Activated CD8-positive, alpha-beta memory T cell treated with anti-CD3 and anti-CD28 coated beads for 24 hours (primary cell): ENCODE measurements at regions not wholly inside any gene's neighbourhood (a gene's known extent, or its start where the extent isn't known, plus 50 kb on each side); places are given as distances from the start of the nearest gene placed in this dataset.
"Not testable (repeated sequence)": the region's sequence is repeated elsewhere in the genome, so short reads cannot be mapped to it uniquely, and the experiment has no call there.

Experiments
- DNase-seq: peaks from one replicate; pipeline ENCODE4 v3.0.0-alpha.2; 2020

DNA sequence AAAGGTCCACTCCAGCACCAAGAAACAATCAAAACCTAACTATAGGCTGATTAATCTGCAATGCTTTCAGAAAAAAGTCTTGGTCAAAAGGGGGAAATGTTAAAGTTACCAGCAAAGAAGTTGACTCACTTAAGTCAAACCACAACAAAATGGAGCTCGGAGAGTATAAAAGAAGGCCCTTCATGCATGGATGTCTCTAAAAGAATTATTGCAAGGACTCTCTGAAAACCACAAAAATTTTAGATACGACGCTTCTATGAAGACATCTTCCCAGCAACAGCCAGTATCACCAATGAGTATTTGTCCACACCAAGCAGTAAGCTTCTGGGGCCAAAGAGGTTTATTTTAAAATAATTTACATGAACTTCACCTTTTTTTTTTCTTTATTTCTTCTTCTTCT lies 1327.4 kb upstream of the CDH18 start:
- not testable (repeated sequence) for DNase-seq

DNA sequence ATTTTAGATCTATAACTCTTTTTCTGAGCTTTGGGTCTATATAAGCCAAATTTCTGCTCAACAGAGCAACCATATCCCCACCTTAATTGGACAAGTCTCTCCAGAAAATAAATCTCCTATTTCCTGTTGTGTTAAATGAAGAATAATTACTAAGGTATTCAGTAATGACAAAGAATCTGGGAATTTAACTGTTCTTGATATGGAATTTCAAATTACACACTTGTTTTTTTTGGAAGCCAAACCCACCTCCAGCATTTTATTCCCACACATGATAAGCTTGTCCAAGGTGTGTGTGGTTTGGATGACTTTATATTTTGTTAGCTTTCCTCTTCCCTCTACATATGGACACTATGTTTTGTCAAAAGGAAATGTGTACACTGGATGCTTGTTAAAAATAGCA lies 1313.2 kb upstream of the CDH18 start:
- DNase-seq = not testable (repeated sequence)

DNA sequence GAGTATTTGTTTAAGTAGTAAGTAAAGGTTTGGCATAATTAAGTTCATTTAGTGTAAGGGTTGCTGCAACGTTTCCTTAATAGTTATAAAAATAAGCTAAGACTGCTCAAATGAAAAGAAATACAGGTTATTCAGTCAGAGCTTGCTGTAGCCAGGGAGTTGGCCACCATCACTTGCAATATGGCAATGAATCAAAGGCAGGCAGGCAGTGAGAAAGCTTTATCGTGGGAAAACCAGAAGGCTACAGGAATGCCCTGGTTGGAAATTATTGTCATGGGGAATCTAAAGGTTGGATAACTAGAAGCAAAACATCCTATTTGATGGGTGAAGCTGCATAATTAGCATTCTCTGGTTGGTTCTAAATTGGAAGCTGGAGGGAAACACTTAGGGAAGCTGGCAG lies 1286.4 kb upstream of the CDH18 start:
- DNase-seq = not testable (repeated sequence)

DNA sequence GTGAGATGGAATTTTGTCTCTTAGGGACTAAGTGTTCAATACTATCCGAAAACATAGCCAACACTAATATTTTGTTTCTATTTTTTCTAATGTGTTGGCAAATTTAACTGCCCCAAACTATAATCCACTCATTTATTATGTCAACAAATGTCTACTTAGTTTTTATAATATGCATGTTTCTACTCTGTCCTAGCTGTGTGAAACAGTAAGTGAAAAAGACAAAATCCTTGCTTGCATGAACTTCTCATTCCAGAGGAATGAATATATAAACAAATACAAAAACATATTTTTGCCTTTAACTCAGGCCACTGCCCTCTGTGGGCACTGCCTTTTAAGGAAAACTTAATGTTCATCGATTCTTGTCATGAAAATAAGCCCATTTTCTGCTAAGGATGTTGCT lies 1275.4 kb upstream of the CDH18 start:
- DNase-seq = no peak

DNA sequence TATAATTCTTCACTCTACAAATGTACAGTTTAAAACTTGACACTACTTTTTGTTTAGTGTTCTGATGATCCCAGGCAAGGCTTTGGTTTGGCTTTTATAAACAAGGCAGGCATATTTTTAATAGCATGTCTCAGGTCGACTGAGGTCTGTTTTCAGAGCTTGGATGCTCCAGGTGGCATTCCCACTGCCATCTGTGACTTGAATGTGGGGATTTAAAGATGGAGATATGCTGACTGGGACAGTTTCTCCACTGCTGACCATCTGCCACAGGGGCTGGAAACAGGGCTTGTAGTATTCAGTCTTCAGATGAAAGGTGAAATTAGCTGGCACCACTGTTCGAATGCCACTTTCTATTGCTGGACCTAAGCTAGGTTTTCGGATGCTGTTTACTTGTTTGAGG lies 1266.2 kb upstream of the CDH18 start:
- DNase-seq = no peak

DNA sequence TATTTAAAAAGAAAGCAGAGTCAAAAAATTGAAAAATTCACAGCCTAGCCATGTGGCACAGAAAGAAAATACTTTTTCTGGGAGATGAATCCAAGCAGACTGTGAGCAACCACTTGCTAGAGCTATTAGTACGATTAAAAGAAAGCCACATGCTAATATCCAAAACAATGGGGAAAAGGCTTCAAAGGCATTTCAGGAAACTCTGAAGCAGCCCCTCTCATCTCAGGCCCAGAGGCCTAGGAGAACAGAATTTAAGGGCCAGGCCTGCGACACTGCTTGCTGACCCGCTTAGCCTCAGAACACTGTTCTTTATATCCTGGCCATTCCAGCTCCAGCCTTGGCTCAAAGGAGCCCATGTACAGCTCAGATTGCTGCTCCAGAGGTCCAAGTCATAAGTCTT lies 1257.0 kb upstream of the CDH18 start:
- no peak for DNase-seq

DNA sequence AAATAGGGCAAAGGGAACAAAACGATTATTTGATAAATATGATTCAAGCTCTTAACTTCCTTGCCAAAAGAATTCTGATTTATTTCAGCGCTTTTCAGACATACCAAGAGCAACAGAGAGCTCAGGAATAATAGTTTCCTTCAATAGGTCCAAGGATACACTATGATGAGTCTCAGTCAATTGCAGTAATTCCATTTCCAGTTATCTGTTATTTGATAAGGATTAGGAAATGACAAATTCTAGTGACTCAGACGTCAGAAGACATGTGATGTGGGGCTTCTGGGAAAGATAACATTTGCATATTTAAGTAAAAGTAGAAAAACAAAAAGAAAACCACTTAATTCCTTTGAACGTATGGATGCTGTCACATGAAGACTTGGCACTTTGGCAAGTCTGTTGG lies 1250.8 kb upstream of the CDH18 start:
- DNase-seq = no peak

DNA sequence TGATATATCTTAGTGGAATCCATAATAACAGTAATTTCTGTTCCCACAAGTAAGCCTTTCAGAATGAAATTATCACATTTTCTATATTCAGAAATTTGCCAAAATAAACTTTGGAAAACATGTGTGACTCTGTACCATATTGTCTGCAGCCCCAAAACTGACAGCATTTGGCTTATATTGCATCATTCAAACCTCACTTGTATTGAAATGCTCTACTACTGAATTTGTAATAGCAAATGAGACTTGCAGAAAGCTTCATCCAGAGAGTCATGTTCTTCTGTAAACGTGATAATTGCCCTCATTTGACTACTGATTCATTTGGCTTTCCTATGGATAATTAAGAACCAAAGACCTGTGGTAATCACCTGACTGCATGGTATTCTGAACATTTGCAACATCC lies 1249.5 kb upstream of the CDH18 start:
- no peak for DNase-seq

DNA sequence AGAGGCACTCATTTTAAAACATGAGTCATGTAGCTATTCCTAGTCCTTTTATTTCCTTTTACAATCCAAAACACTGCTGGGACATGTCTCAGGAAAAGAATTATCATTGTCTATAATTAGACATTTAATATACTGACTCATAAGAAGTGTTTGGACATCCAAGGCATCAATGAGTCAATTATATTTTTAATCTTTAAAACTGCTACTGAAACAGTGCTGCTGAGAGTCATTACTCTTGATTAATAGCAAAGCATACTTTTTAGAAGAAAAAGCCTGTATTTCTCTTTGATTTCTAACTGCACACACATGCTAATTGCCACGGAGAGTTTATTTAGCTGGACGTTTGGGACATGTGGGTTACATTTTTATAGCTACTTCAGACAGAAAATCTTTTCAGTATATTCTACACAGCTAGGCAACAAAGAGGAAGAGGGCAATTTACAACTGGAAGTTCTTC lies 1249.0 kb upstream of the CDH18 start:
- no peak for DNase-seq

DNA sequence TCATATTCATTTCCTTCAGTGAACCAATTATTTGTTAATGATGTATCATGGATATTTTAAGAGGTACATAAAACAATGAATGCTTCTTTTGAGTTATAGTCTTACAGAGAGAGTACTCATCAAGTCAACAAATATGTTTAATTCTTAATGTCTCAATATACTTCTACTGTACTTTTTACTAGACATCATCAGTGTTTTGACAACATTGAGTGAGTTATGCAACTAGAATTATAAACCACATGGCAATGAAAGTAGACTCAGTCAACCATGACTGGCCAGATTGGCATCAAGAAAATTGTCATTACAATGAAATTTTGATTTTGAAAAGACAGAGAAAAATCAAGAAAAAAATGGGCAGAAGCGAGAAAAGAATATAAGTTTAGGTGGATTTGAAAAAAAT lies 1248.1 kb upstream of the CDH18 start:
- no peak for DNase-seq

DNA sequence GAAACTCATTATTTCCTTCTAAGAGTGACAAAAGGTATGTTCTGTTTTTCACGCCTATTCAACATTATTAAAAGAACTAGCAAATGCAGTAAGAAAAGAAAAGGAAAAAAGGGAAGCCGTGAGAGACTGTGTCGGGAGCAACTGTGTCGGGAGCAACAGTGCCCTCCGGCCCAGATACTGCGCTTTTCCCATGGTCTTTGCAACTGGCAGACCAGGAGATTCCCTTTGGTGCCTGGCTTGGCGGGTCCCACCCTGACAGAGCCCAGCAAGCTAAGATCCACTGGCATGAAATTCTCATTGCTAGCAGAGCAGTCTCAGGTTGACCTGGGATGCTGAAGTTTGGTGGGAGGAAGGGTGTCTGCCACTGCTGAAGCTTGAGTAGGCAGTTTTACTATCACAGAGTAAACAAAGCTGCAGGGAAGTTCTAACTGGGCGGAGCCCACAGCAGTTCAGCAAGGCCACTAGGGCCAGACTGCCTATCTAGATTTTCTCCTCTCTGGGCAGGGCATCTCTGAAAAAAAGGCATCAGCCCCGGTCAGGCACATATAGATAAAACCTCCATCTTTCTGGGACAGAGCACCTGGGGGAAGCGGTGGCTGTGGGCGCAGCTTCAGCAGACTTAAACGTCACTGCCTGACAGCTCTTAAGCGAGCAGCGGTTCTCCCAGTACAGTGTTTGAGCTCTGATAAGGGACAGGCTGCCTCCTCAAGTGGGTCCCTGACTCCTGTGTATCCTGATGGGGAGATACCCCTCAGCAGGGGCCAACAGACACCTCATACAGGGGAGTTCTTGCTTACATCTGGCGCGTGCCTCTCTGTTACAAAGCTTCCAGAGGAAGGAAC lies 1237.4 kb upstream of the CDH18 start:
- no peak for DNase-seq

DNA sequence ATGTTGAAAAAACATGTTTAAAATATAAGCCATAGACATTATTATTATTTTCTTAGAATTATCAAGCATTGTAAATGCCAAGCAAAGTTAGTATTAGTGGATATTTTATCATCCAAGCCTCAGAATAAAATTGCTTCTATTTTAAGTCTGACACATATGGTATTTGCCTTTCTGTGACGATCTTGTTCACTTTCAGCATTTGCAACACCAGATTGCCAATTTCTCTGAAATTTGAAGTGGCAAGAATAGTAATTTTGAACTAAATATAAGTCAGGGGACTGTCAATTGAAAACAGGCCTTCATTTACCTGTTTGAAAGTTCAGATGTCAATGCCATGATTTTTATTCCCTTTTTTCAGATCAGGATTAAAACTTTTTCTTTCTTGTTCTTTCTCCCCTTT lies 1233.6 kb upstream of the CDH18 start:
- no peak for DNase-seq

DNA sequence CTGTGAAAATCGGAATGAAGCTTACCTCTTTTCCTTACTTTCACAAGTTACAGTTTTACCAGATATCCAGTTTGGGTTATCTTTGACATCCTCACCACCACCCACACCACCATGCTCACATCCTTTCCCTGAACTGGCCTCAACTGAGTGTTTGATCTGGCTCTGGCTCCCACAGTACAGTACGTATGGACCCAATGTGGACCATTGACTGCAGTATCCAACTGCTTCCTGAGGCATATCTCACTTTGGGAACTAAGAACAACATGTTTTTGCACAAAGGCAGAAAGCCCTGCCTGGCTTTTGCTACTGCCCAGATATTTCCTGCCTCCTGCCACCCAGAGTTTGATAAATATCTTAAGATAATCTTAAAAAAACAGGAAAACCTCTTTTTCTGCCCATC lies 1232.0 kb upstream of the CDH18 start:
- no peak for DNase-seq

DNA sequence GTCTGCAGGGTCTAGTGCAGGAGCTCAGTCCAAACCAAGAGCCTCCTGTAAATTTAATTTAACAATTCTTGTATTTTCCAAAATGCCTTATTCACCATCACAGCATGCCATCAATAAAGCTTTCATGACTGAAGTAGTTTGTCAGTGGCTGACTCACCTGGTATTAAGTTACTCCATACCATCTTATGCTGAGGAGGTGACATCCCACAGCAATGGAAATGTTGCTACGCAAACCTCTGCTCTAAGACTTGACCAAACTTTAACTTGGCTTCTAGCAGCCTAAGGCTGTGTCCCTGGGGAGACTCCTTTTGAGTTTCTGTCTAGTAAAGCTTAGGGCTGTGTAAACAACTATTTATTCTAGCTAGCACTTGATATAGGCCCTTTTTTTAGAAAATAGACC lies 1231.3 kb upstream of the CDH18 start:
- DNase-seq = no peak

DNA sequence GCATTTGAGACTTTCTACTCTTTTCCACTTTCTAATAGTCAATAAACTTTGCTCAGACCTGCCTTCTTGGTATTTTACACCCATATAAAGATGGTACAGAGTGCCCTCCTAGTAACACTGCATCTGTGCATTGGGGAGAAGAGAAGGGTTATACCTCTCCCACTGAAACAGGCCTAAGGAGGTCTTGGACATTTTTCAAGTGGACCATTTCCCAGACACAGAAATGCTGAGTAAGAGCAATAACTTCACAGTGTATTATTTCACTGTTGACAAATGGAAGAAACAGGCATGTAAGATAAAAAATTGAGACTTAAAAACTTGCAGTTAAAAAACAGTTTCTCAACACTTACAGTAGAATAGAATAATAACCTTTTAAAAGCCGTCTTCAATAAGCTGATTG lies 1224.0 kb upstream of the CDH18 start:
- DNase-seq = no peak

DNA sequence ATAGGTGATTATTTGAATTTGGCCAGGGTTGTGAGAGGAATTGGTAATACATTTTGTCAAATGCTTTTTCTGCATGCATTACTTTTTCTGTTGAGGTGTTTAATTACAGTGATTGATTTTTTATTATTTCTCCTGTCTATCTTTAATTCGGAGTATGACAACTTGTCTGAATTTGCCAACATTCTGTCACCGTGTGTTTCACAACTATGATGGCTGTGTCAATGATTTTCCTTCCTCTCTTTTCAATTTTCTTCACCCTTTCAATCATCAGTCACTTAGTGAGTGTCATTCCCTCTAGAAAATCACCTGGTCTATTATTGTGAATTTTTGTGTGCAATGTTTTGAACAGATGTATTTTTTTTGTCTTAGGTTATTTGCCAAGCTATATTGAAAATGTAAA lies 1221.4 kb upstream of the CDH18 start:
- no peak for DNase-seq

DNA sequence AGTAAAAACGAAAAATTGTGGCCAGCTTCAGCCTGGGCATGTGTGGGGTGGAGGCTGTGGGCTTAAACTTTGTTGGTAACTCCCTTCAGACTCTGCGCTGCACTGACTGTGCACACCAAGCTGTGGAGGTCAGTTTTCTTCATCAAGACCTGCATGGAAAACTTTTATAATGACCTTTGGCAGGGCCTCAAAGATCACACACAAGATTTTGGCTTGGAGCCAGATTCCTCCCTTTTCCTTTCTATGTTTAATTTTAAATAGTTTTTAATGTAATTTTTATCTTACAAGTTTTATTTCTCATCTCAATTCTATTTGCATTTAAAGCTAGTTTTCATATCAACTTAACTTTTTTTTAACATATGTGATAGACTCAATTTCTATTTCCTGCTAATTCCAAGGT lies 1211.1 kb upstream of the CDH18 start:
- DNase-seq = no peak

DNA sequence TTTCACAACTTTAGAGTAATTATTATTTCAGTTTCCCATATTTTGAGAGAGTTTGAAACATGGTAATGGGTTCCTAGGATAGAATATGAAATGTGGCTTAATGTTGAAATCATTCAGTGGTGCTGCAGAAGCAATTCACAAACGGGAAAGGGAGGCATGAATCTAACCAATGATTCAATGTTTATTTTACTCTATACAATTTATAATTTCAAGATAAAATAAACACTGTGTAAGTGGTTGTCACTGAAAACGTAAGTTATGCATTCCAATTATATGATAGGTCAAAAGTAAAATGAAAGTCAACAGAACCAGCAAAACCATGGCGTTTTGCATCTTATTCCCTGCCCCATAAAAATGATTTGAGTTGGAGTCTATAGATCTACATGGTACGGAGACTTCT lies 1207.1 kb upstream of the CDH18 start:
- DNase-seq = no peak

DNA sequence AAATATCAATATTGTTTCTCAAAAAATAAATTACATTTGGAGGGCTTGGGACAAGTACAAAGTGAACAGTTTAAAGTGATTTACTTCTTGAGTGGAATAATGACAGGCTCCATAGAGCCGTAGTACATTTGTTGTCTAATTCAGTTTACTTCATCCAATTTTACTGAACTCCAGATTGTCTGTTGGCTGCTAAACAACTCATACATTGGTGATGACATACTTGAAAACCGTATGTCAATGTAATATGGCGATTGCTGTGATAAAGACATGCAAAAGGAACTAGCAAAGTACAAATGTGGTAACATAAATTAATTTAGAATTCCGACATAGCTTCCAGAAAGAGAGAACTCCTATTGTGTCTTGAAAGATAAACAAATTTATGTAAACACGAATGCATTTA lies 1197.5 kb upstream of the CDH18 start:
- DNase-seq = no peak

DNA sequence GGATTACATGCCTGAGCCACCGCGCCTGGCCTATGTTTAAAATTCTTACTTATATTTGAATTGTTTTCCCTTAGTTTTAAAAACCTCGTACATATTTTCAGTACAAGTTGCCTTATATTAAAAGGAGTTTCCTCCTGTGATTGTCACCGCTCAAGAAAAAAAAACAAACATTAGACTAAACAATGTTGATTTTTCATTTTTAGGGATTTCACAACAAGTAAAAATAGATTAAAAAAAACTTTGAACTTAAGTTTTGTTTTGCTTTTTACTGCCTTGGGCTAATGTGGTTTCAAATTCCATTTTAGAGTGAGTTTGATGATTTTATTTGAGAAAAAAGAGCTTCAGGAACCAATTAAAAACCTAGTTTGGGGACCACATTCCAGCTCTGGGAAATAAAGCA lies 1196.6 kb upstream of the CDH18 start:
- no peak for DNase-seq

DNA sequence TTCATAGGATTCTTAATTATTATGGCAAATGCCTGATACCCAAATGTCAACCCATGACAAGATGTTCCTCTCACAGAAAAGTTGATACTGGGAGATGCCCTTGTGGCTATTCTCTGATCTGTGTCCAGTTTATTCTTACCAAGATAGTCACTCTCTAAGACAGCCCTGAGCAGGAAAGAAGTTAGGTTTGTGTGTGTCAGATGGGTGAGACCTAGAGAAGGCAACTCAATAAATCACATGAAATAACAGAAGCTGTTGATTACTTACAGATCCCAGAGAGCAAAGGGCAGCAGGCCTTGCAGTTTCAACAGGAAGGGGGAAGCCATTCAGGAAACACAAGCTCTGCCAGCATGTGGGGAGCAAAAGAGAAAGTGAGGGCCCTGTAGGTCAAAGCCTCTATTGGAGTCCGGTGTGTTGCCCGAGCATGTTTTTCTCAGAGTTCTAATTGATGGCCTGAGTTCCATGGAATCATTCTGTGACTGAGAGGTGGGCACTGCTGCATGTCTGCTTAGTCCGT lies 1193.7 kb upstream of the CDH18 start:
- no peak for DNase-seq

DNA sequence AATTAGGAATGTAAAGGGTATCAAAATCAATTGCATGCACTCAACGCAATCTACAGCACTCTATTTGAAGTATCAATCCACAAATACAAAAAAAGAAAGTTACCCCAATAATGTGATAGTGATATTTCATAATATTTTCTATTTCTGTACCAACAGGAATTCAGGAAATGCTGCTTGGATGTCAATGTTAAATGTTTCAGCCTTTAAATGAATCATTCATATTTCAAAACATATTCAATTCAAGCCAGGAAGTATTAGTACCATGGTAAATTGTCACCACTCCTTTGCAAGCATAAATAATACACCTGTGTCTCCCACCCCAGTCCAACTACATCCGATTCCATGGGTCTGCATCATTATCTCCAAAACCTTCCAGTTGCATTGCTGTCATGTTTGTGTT lies 1185.5 kb upstream of the CDH18 start:
- no peak for DNase-seq

DNA sequence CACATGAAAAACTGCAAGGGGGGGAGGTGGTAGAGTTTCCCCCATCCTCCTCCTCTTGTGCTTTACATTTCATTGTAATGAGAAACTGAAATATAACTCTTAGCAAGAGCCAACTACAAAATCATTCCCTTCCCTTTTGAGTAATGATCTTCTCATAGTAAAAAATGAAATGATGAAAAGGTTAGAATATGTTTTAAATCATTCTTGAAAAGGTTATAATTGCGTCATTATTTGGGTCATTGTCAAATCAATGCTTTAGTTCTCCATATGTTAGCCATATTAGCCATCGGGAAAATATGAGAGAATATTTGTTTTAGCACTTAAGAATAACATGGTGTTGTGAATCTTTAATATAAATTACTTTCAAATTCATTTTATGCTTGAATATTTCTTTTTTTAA lies 1185.0 kb upstream of the CDH18 start:
- no peak for DNase-seq

DNA sequence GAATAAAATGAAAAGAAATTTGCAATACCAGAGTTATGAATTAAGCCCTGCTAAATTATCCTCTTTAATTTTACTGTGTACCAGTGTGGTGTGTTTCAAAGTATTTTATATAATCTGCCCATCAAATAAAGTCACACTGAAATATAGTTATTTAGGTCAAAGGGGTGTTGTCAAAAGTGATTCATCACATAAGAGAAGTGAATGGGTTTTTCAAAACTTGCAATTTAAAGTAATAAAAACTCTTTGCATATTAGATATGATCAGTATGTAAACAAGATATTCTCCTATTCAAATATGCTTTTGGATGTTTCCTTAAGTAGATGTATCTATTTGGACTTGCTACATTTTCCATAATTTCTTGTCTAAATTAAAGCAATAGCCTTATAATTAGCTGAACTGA lies 1183.0 kb upstream of the CDH18 start:
- no peak for DNase-seq

DNA sequence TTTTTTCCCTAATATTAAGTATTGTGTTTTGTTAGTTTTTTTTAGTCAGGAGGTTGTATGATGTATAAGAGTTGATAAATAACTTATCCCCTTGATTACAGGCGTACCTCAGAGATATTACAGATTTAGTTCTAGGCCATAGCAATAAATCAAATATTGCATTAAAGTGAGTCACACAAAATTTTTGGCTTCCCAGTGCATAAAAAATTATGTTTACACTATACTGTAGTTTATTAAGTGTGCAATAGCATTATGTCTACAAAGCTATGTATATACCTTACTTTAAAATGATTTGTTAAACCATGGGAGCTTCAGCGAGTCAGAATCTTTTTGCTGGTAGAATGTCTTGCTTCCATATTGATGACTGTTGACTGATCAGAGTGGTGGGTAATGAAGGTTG lies 1180.6 kb upstream of the CDH18 start:
- no peak for DNase-seq
